WERI-Rb-1 (cell line): ENCODE measurements at regions not wholly inside any gene's neighbourhood (a gene's known extent, or its start where the extent isn't known, plus 50 kb on each side); places are given as distances from the start of the nearest gene placed in this dataset.

ENCODE experiments used
- DNase-seq: peaks from one replicate; pipeline ENCODE4 v3.0.0-alpha.2; 2020
- H3K27ac ChIP-seq: fragments of 250-450 bp; sonication (Bioruptor Pico); 2 replicates; pipeline ENCODE4 v1.5.1; 2020; ENCODE audit warnings: mild to moderate bottlenecking, moderate library complexity
- H3K27me3 ChIP-seq: fragments of 250-450 bp; sonication (Bioruptor Pico); 2 replicates; pipeline ENCODE4 v1.5.1; 2021; ENCODE audit warnings: mild to moderate bottlenecking, low read depth, moderate library complexity; ENCODE audit not compliant: insufficient read depth, severe bottlenecking
- H3K36me3 ChIP-seq: fragments of 250-450 bp; sonication (Bioruptor Pico); 2 replicates; pipeline ENCODE4 v1.5.1; 2020; ENCODE audit warnings: mild to moderate bottlenecking, moderate library complexity
- H3K4me3 ChIP-seq: 2 replicates; pipeline ENCODE4 v1.5.1; 2011; ENCODE audit warnings: low read depth, mild to moderate bottlenecking, control low read depth, low read length
- H3K9me3 ChIP-seq: fragments of 250-450 bp; sonication (Bioruptor Pico); 2 replicates; pipeline ENCODE4 v1.5.1; 2021; ENCODE audit warnings: mild to moderate bottlenecking, moderate library complexity; ENCODE audit not compliant: severe bottlenecking
- TF ChIP-seq, protein P1 (sequence below): IDR thresholded peaks from 2 replicates; pipeline ENCODE4 v1.5.1; 2011; ENCODE audit warnings: low read depth, mild to moderate bottlenecking, control low read depth, inconsistent platforms, low read length

DNA sequence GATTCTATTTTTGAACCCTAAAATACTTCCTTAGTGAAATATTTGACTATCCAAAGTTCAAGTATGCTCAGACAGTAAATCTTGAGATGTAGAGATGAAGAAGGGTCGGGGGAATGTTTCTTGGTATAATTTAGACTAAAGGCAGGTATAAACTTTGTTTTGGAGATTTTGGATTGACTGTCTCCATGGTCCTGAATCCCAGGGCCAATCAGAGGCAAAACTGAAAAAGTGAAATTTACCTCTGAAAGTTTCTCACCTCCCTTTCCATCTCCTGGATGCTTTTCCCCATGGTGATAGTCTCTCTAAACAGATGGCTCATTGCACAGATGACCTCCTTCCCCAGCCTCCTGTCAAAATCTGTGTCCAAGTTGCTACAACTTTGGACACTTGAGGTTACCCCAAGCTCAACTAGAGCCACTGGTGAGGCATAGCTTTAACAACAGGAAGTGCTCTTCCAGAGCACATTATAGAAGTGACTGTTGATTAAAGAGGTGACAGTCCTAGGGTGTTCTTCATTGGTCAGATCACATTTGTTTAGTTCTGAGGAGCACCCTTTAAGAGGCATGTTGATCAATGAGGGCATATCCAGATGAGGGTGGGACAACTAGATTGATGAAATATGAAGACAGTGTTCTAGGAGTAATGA, 128.4 kb downstream of the AKAP11 start:
- Histone ChIP-seq H3K36me3 (no peaks in the 10 kb centered on the region), H3K9me3 (no peaks in the 10 kb centered on the region), H3K4me3 (no peak overlapping the region), H3K27me3 (no peaks in the 10 kb centered on the region), H3K27ac (no peak overlapping the region)
- TF ChIP-seq, protein P1, sequence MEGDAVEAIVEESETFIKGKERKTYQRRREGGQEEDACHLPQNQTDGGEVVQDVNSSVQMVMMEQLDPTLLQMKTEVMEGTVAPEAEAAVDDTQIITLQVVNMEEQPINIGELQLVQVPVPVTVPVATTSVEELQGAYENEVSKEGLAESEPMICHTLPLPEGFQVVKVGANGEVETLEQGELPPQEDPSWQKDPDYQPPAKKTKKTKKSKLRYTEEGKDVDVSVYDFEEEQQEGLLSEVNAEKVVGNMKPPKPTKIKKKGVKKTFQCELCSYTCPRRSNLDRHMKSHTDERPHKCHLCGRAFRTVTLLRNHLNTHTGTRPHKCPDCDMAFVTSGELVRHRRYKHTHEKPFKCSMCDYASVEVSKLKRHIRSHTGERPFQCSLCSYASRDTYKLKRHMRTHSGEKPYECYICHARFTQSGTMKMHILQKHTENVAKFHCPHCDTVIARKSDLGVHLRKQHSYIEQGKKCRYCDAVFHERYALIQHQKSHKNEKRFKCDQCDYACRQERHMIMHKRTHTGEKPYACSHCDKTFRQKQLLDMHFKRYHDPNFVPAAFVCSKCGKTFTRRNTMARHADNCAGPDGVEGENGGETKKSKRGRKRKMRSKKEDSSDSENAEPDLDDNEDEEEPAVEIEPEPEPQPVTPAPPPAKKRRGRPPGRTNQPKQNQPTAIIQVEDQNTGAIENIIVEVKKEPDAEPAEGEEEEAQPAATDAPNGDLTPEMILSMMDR: no peak
- no peak for DNase-seq

DNA sequence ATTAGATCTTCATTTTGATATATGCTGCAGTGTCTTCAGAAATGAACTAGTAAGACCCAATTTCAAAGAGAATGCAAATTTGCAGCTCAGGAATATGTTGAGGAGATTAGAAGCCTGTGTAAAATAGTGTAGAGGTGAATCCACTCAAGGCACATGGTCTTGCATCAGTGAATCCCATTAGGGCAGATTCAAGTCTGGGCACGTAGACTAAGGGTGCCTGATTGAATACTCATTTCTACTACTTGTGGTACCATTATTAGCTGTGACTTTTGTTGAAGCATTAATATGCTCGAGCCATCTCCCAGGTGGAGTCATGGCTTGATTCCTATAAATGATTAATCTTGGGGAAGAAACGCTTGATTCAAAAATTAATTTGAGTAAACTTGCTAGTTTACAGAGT, 129.4 kb downstream of the AKAP11 start:
- TF ChIP-seq, protein P1: no peak
- DNase-seq: no peak
- no peaks in the 10 kb centered on the region for H3K36me3 ChIP-seq
- H3K27ac ChIP-seq: no peak overlapping the region
- no peak overlapping the region for H3K4me3 ChIP-seq
- no peaks in the 10 kb centered on the region for H3K9me3 ChIP-seq
- H3K27me3 ChIP-seq: no peaks in the 10 kb centered on the region

DNA sequence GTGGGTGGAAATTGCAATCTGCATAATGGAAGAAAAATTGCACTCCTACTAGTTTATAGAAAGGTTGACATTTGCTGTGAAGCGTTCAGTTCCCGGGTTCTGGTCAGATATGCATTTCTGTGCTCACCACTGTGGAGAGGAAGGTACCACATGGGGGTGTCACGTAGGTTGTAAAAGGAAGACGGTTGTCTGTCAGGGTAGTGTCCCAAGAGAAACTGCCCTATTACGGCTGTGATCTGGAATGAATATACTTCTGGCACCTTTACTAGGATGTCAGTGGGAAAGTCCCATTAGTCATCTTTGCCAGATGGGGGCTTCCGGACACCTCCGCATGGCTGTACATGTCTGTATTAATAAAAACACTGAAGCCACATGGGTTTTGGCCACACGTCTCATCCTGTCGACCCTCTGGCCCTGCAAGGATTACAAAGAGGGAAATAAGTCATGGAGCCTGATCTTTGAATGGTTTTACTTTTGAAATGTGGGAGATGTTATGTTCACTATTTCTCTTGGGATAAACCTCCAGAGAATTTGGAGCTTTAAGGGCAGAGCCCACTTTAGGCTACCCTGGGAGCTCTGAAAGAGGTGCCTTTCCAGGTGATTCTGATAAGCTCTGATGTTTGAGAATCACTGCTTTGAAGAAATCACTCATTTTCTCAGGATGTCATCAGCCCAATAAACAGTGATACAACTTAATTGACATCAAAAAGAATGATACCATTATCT, 133.9 kb downstream of the AKAP11 start:
- Histone ChIP-seq H3K9me3 (no peaks in the 10 kb centered on the region), H3K4me3 (no peak overlapping the region), H3K27me3 (no peaks in the 10 kb centered on the region), H3K27ac (no peak overlapping the region), H3K36me3 (no peaks in the 10 kb centered on the region)
- no peak for DNase-seq
- TF ChIP-seq, protein P1: no peak

DNA sequence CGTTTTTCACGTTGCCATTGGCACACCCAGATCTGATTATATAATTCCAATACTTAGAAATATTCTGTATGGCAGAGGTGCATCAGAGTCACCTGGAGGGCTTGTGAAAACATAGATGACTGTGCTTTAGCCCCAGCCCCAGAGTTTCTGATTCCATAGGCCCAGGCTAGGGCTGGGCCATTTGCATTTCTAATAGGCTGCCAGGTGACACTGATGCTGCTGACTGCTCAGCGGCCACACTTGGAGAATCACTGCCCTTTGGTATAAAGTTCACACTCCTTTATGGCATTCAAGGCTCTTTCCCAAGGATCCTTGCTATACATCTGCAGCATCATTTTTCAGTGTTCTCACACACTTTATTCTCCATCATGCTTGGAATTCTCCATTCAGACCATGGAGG, 137.1 kb downstream of the AKAP11 start:
- H3K27me3 ChIP-seq: no peaks in the 10 kb centered on the region
- no peak overlapping the region for H3K4me3 ChIP-seq
- no peak for DNase-seq
- TF ChIP-seq, protein P1: no peak
- no peak overlapping the region for H3K27ac ChIP-seq
- no peaks in the 10 kb centered on the region for H3K9me3 ChIP-seq
- no peaks in the 10 kb centered on the region for H3K36me3 ChIP-seq

DNA sequence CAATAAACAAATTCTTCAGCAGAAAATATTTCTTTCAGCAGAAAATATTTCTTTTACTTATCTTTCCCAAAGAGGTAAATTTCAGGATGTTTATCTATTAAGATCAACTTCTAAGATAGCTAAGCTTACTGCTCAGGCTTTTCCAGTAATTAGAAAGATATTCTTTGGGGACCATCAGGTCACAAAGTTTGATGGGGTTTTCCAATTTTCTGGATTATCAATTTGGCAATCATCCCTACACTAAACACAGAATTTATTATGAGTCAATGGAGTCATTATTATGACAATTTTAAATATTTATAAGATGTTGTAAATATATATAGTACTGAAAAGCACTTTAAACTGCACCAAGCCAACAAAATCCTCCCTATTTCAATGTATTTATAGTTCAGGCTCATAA, 137.6 kb downstream of the AKAP11 start:
- Histone ChIP-seq H3K27me3 (no peaks in the 10 kb centered on the region), H3K4me3 (no peak overlapping the region), H3K27ac (no peak overlapping the region), H3K9me3 (no peaks in the 10 kb centered on the region), H3K36me3 (no peaks in the 10 kb centered on the region)
- TF ChIP-seq, protein P1: no peak
- DNase-seq: no peak
